ENCODE measurements at regions not wholly inside any gene's neighbourhood (a gene's known extent, or its start where the extent isn't known, plus 50 kb on each side); places are given as distances from the start of the nearest gene placed in this dataset.

DNA sequence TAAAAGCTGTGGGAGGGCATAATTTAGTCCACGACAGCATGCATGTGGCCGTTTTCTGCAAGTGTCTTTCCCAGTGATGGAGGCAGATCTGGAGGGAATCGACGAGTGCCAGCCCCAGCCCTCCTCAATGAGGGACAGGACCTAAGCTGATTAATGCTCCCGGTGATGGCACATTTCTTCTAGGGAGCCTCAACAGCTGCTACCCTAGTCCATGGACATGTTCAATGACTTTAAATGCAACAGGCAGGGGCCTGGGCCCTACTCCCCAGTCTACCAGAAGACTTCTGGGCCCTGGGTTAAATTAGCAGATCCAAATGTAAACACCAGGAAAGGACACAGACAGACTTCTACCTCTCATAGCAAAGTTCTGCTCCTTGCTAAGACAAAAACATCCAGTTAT lies 155.1 kb downstream of the ACTR3 start:
- H3K4ac ChIP-seq (ENCODE audit: low read length) = no peak overlapping the region
- no peak overlapping the region for H2AK5ac ChIP-seq (ENCODE audit: low read depth, low read length)
- H3K4me3 ChIP-seq (ENCODE audit: low read length in 2 of 2) = no peak overlapping the region
- H2BK5ac ChIP-seq (ENCODE audit: low read length) = no peak overlapping the region
- no peak overlapping the region for H2BK15ac ChIP-seq (ENCODE audit: low read length)
- H3K9me3 ChIP-seq (replicated peaks in 1 of 2; ENCODE audit: control insufficient read depth in 2 of 2, insufficient read depth in 1 of 2, low read depth in 1 of 2, low read length in 2 of 2) = no peaks in the 10 kb centered on the region
- no peak overlapping the region for H3K27ac ChIP-seq (replicated peaks; ENCODE audit: low read length)
- no peak for DNase-seq (ENCODE audit: low spot score)
- no peak overlapping the region for H3K9ac ChIP-seq (ENCODE audit: low read depth, low read length, poor library complexity)
- H2BK120ac ChIP-seq (ENCODE audit: low read depth, low read length) = no peak overlapping the region
- peaks cover 0 to 2% (median 0%) of the 10 kb centered on the region in 3 experiments for H3K27me3 ChIP-seq (ENCODE audit: control insufficient read depth in 3 of 3, insufficient read depth in 3 of 3, low read depth in 1 of 3, low read length in 3 of 3)
- H2BK12ac ChIP-seq (ENCODE audit: low read length) = no peak overlapping the region
- no peak overlapping the region for H3K14ac ChIP-seq (ENCODE audit: low read length)
- WGBS, 2 donors (ENCODE audit: extremely low coverage in 2 of 2, insufficient read length in 2 of 2, insufficient replicate concordance in 1 of 2) = no CpG with 5 or more reads among the region's 5 CpGs
- H4K8ac ChIP-seq (ENCODE audit: low read depth, low read length) = no peak overlapping the region
- no peak overlapping the region for H2AFZ ChIP-seq (ENCODE audit: low read length)
- no peak overlapping the region for H4K91ac ChIP-seq (ENCODE audit: low read depth, low read length, poor library complexity)
- H3K4me1 ChIP-seq (ENCODE audit: control insufficient read depth in 2 of 2, insufficient read depth in 1 of 2, low read depth in 1 of 2, low read length in 2 of 2) = peaks cover 0 to 3% of the 10 kb centered on the region in 2 donors
- H3K23ac ChIP-seq (ENCODE audit: low read depth, low read length, poor library complexity) = no peak overlapping the region
- no peaks in the 10 kb centered on the region for H3K36me3 ChIP-seq (replicated peaks in 1 of 2; ENCODE audit: control insufficient read depth in 2 of 2, insufficient read depth in 2 of 2, low read length in 2 of 2)
- H3K79me1 ChIP-seq (ENCODE audit: low read depth, low read length) = no peaks in the 10 kb centered on the region
- no peak overlapping the region for H3K18ac ChIP-seq (ENCODE audit: low read length)
- no peak overlapping the region for H3K4me2 ChIP-seq (ENCODE audit: insufficient read depth, low read length, poor library complexity, severe bottlenecking)

GRCh38 chr2:114046373-114046772 lies 156.5 kb downstream of the ACTR3 start:
- WGBS, 2 donors (ENCODE audit: extremely low coverage in 2 of 2, insufficient read length in 2 of 2, insufficient replicate concordance in 1 of 2) = no CpG with 5 or more reads among the region's 5 CpGs
- H2BK120ac ChIP-seq (ENCODE audit: low read depth, low read length) = no peak overlapping the region
- H3K9me3 ChIP-seq (replicated peaks in 1 of 2; ENCODE audit: control insufficient read depth in 2 of 2, insufficient read depth in 1 of 2, low read depth in 1 of 2, low read length in 2 of 2) = no peaks in the 10 kb centered on the region
- H3K79me1 ChIP-seq (ENCODE audit: low read depth, low read length) = no peaks in the 10 kb centered on the region
- H3K4me1 ChIP-seq (ENCODE audit: control insufficient read depth in 2 of 2, insufficient read depth in 1 of 2, low read depth in 1 of 2, low read length in 2 of 2) = no peaks in the 10 kb centered on the region
- H2BK12ac ChIP-seq (ENCODE audit: low read length) = no peak overlapping the region
- no peak overlapping the region for H3K14ac ChIP-seq (ENCODE audit: low read length)
- no peak for DNase-seq (ENCODE audit: low spot score)
- H3K27me3 ChIP-seq (ENCODE audit: control insufficient read depth in 3 of 3, insufficient read depth in 3 of 3, low read depth in 1 of 3, low read length in 3 of 3) = peaks cover 0 to 2% (median 0%) of the 10 kb centered on the region in 3 experiments
- H3K23ac ChIP-seq (ENCODE audit: low read depth, low read length, poor library complexity) = no peak overlapping the region
- no peak overlapping the region for H4K91ac ChIP-seq (ENCODE audit: low read depth, low read length, poor library complexity)
- H3K36me3 ChIP-seq (replicated peaks in 1 of 2; ENCODE audit: control insufficient read depth in 2 of 2, insufficient read depth in 2 of 2, low read length in 2 of 2) = no peaks in the 10 kb centered on the region
- H2BK5ac ChIP-seq (ENCODE audit: low read length) = no peak overlapping the region
- no peak overlapping the region for H2BK15ac ChIP-seq (ENCODE audit: low read length)
- H3K4me2 ChIP-seq (ENCODE audit: insufficient read depth, low read length, poor library complexity, severe bottlenecking) = no peak overlapping the region
- H3K18ac ChIP-seq (ENCODE audit: low read length) = no peak overlapping the region
- no peak overlapping the region for H3K27ac ChIP-seq (replicated peaks; ENCODE audit: low read length)
- H3K4ac ChIP-seq (ENCODE audit: low read length) = no peak overlapping the region
- no peak overlapping the region for H2AFZ ChIP-seq (ENCODE audit: low read length)
- H3K9ac ChIP-seq (ENCODE audit: low read depth, low read length, poor library complexity) = no peak overlapping the region
- no peak overlapping the region for H3K4me3 ChIP-seq (ENCODE audit: low read length in 2 of 2)
- H4K8ac ChIP-seq (ENCODE audit: low read depth, low read length) = no peak overlapping the region
- no peak overlapping the region for H2AK5ac ChIP-seq (ENCODE audit: low read depth, low read length)

- peaks cover 0 to 2% (median 0%) of the 10 kb centered on the region in 3 experiments for H3K27me3 ChIP-seq (ENCODE audit: control insufficient read depth in 3 of 3, insufficient read depth in 3 of 3, low read depth in 1 of 3, low read length in 3 of 3)
- DNase-seq (ENCODE audit: low spot score) = no peak
- H3K4me1 ChIP-seq (ENCODE audit: control insufficient read depth in 2 of 2, insufficient read depth in 1 of 2, low read depth in 1 of 2, low read length in 2 of 2) = no peaks in the 10 kb centered on the region
- no peak overlapping the region for H3K4ac ChIP-seq (ENCODE audit: low read length)
- H2BK120ac ChIP-seq (ENCODE audit: low read depth, low read length) = no peak overlapping the region
- H3K18ac ChIP-seq (ENCODE audit: low read length) = no peak overlapping the region
- H3K23ac ChIP-seq (ENCODE audit: low read depth, low read length, poor library complexity) = no peak overlapping the region
- H2BK5ac ChIP-seq (ENCODE audit: low read length) = no peak overlapping the region
- H2AFZ ChIP-seq (ENCODE audit: low read length) = no peak overlapping the region
- no peak overlapping the region for H2AK5ac ChIP-seq (ENCODE audit: low read depth, low read length)
- no peak overlapping the region for H2BK15ac ChIP-seq (ENCODE audit: low read length)
- H2BK12ac ChIP-seq (ENCODE audit: low read length) = no peak overlapping the region
- H3K4me3 ChIP-seq (ENCODE audit: low read length in 2 of 2) = no peak overlapping the region
- no peaks in the 10 kb centered on the region for H3K9me3 ChIP-seq (replicated peaks in 1 of 2; ENCODE audit: control insufficient read depth in 2 of 2, insufficient read depth in 1 of 2, low read depth in 1 of 2, low read length in 2 of 2)
- no peak overlapping the region for H3K9ac ChIP-seq (ENCODE audit: low read depth, low read length, poor library complexity)
- H3K79me1 ChIP-seq (ENCODE audit: low read depth, low read length) = no peaks in the 10 kb centered on the region
- no peak overlapping the region for H4K8ac ChIP-seq (ENCODE audit: low read depth, low read length)
- no CpG with 5 or more reads among the region's 3 CpGs for WGBS, 2 donors (ENCODE audit: extremely low coverage in 2 of 2, insufficient read length in 2 of 2, insufficient replicate concordance in 1 of 2)
- H3K36me3 ChIP-seq (replicated peaks in 1 of 2; ENCODE audit: control insufficient read depth in 2 of 2, insufficient read depth in 2 of 2, low read length in 2 of 2) = no peaks in the 10 kb centered on the region
- no peak overlapping the region for H4K91ac ChIP-seq (ENCODE audit: low read depth, low read length, poor library complexity)
- H3K14ac ChIP-seq (ENCODE audit: low read length) = no peak overlapping the region
- no peak overlapping the region for H3K4me2 ChIP-seq (ENCODE audit: insufficient read depth, low read length, poor library complexity, severe bottlenecking)
- H3K27ac ChIP-seq (replicated peaks; ENCODE audit: low read length) = no peak overlapping the region
Observed at GRCh38 chr2:114046866-114047435, 157.1 kb downstream of the ACTR3 start.

GRCh38 chr2:114049280-114049679 lies 159.4 kb downstream of the ACTR3 start:
- peaks cover 0 to 2% (median 0%) of the 10 kb centered on the region in 3 experiments for H3K27me3 ChIP-seq (ENCODE audit: control insufficient read depth in 3 of 3, insufficient read depth in 3 of 3, low read depth in 1 of 3, low read length in 3 of 3)
- WGBS, 2 donors (ENCODE audit: extremely low coverage in 2 of 2, insufficient read length in 2 of 2, insufficient replicate concordance in 1 of 2) = no CpG with 5 or more reads among the region's 4 CpGs

More at GRCh38 chr2:114049280-114049679, 159.4 kb downstream of the ACTR3 start:
- Histone ChIP-seq H2AFZ (ENCODE audit: low read length) (no peak overlapping the region), H2BK15ac (ENCODE audit: low read length) (no peak overlapping the region), H4K91ac (ENCODE audit: low read depth, low read length, poor library complexity) (no peak overlapping the region), H3K18ac (ENCODE audit: low read length) (no peak overlapping the region), H2AK5ac (ENCODE audit: low read depth, low read length) (no peak overlapping the region), H3K36me3 (replicated peaks in 1 of 2; ENCODE audit: control insufficient read depth in 2 of 2, insufficient read depth in 2 of 2, low read length in 2 of 2) (no peaks in the 10 kb centered on the region), H3K23ac (ENCODE audit: low read depth, low read length, poor library complexity) (no peak overlapping the region), H3K14ac (ENCODE audit: low read length) (no peak overlapping the region), H3K4me2 (ENCODE audit: insufficient read depth, low read length, poor library complexity, severe bottlenecking) (no peak overlapping the region), H3K4me1 (ENCODE audit: control insufficient read depth in 2 of 2, insufficient read depth in 1 of 2, low read depth in 1 of 2, low read length in 2 of 2) (no peaks in the 10 kb centered on the region), H3K9ac (ENCODE audit: low read depth, low read length, poor library complexity) (no peak overlapping the region), H2BK120ac (ENCODE audit: low read depth, low read length) (no peak overlapping the region), H3K4me3 (ENCODE audit: low read length in 2 of 2) (no peak overlapping the region), H3K4ac (ENCODE audit: low read length) (no peak overlapping the region), H3K9me3 (replicated peaks in 1 of 2; ENCODE audit: control insufficient read depth in 2 of 2, insufficient read depth in 1 of 2, low read depth in 1 of 2, low read length in 2 of 2) (no peaks in the 10 kb centered on the region), H3K27ac (replicated peaks; ENCODE audit: low read length) (no peak overlapping the region), H2BK5ac (ENCODE audit: low read length) (no peak overlapping the region), H4K8ac (ENCODE audit: low read depth, low read length) (no peak overlapping the region), H2BK12ac (ENCODE audit: low read length) (no peak overlapping the region), H3K79me1 (ENCODE audit: low read depth, low read length) (no peaks in the 10 kb centered on the region)
- DNase-seq (ENCODE audit: low spot score) = no peak

All from neuronal stem cell (in vitro differentiated cells).